ENCODE measurements at regions not wholly inside any gene's neighbourhood (a gene's known extent, or its start where the extent isn't known, plus 50 kb on each side); places are given as distances from the start of the nearest gene placed in this dataset.
A peak's percentile ranks its signal among the peaks of the same experiment; 100 is the strongest.
"Not testable (repeated sequence)": the region's sequence is repeated elsewhere in the genome, so short reads cannot be mapped to it uniquely, and the experiment has no call there.

- not testable (repeated sequence) for DNase-seq
Measured at GRCh38 chr1:16794609-16795008, 54.3 kb downstream of the RNU1-4 start.

- DNase-seq, result not testable (repeated sequence)
Measured at GRCh38 chr1:16795119-16795518, 54.8 kb downstream of the RNU1-4 start.

- DNase-seq, result not testable (repeated sequence)
Measured at GRCh38 chr1:16796179-16796578, 55.9 kb downstream of the RNU1-4 start.

- DNase-seq, result peak; percentile 30
Measured at GRCh38 chr1:16796625-16797046, 56.3 kb downstream of the RNU1-4 start.

- not testable (repeated sequence) for DNase-seq
Measured at GRCh38 chr1:16797065-16797464, 56.7 kb downstream of the RNU1-4 start.

- DNase-seq, result not testable (repeated sequence)
Measured at GRCh38 chr1:16798050-16798449, 57.7 kb downstream of the RNU1-4 start.

Measured in fibroblast of skin of back (primary cell).